ENCODE measurements at regions not wholly inside any gene's neighbourhood (a gene's known extent, or its start where the extent isn't known, plus 50 kb on each side); places are given as distances from the start of the nearest gene placed in this dataset.
"Not testable (repeated sequence)": the region's sequence is repeated elsewhere in the genome, so short reads cannot be mapped to it uniquely, and the experiment has no call there.

DNA sequence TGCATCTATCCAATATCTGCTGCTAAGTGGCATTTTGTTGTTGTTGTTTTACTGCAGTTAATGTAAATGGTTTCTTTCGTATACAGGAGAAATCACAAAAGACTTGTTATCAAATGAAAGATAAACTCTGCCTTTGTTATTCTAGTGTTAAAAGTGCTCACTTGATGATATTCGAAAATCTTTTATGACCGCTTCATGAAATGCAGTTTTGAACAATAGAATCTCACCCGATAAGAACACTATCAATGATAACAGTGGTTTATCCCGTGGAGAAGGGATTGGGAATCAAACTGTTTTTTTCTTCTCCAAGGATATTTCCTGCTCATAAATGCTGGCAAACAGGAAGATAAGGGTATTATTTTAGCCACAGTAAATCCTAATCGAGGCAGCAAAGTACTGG, 1366.3 kb downstream of the OLFM4 start:
- DNase-seq (ENCODE audit: low spot score), result no peak
- Mint-ChIP-seq H3K4me3 (ENCODE audit: unreplicated experiment) (no peak overlapping the region), H3K4me1 (ENCODE audit: unreplicated experiment) (no peaks in the 10 kb centered on the region), H3K9me3 (ENCODE audit: unreplicated experiment) (no peaks in the 10 kb centered on the region), H3K27me3 (ENCODE audit: unreplicated experiment) (peaks cover 4% of the 10 kb centered on the region), H3K27ac (ENCODE audit: unreplicated experiment) (no peak overlapping the region), H3K36me3 (ENCODE audit: low read depth, unreplicated experiment) (no peaks in the 10 kb centered on the region)
- TF ChIP-seq, protein P1, sequence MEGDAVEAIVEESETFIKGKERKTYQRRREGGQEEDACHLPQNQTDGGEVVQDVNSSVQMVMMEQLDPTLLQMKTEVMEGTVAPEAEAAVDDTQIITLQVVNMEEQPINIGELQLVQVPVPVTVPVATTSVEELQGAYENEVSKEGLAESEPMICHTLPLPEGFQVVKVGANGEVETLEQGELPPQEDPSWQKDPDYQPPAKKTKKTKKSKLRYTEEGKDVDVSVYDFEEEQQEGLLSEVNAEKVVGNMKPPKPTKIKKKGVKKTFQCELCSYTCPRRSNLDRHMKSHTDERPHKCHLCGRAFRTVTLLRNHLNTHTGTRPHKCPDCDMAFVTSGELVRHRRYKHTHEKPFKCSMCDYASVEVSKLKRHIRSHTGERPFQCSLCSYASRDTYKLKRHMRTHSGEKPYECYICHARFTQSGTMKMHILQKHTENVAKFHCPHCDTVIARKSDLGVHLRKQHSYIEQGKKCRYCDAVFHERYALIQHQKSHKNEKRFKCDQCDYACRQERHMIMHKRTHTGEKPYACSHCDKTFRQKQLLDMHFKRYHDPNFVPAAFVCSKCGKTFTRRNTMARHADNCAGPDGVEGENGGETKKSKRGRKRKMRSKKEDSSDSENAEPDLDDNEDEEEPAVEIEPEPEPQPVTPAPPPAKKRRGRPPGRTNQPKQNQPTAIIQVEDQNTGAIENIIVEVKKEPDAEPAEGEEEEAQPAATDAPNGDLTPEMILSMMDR (IDR thresholded peaks at IDR 0.05; ENCODE audit: unreplicated experiment), result no peak

DNA sequence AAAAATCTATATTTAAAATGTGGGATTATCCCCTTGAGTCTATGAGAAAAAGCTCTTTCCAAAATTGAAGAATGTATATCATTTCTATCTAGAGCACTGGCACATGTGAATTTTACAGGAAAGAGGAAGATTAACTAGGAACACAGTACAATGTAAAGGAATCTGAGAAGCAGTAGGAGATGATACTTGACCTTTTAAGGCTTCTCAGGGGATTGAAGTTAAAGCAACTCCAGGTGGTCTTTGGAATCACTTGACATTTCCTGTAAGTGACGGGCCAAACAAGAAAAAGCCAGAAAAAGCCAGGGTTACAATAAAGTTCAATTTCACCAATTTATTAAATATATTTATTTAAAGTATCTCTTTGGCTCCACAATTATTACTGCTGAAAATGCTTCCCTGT, 1373.9 kb downstream of the OLFM4 start:
- Mint-ChIP-seq H3K9me3 (ENCODE audit: unreplicated experiment) (no peaks in the 10 kb centered on the region), H3K4me3 (ENCODE audit: unreplicated experiment) (no peak overlapping the region), H3K36me3 (ENCODE audit: low read depth, unreplicated experiment) (no peaks in the 10 kb centered on the region), H3K4me1 (ENCODE audit: unreplicated experiment) (no peaks in the 10 kb centered on the region), H3K27me3 (ENCODE audit: unreplicated experiment) (peaks cover 2% of the 10 kb centered on the region), H3K27ac (ENCODE audit: unreplicated experiment) (no peak overlapping the region)
- no peak for DNase-seq (ENCODE audit: low spot score)
- TF ChIP-seq, protein P1 (IDR thresholded peaks at IDR 0.05; ENCODE audit: unreplicated experiment), result no peak

DNA sequence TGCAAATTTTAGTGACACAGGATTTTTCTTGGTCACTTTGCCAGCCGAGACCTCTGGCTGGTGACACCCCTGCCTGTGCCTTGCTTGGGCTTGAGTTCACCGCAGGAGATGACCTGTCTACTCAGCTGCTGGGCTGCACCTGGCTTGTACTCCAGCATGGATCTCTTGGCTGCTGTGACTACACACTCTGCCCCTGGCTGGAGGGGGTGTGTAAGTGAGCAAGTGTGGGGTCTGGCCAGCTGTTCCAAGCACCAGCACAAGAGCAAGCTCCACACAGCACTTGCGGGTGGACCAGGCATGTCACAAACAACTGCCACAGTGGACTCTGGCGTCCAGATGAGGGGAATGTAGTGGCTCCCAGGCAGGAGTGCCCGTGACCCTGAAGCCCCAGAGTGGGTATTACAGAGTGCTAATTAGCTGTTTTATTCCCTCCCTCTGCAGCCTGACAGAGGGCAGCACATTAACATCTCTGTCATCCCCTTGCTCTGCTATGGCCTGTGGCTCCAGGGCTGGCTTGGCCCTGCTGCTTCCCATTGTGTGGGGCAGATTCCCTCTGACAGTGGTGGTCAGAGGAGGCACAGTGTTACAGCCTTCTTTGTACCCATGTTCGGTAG, 1387.2 kb downstream of the OLFM4 start:
- H3K9me3 Mint-ChIP-seq (ENCODE audit: unreplicated experiment), result no peaks in the 10 kb centered on the region
- H3K36me3 Mint-ChIP-seq (ENCODE audit: low read depth, unreplicated experiment), result no peaks in the 10 kb centered on the region
- H3K4me1 Mint-ChIP-seq (ENCODE audit: unreplicated experiment), result no peaks in the 10 kb centered on the region
- TF ChIP-seq, protein P1 (IDR thresholded peaks at IDR 0.05; ENCODE audit: unreplicated experiment), result no peak
- H3K27ac Mint-ChIP-seq (ENCODE audit: unreplicated experiment), result no peak overlapping the region
- DNase-seq (ENCODE audit: low spot score), result no peak
- no peak overlapping the region for H3K4me3 Mint-ChIP-seq (ENCODE audit: unreplicated experiment)
- no peaks in the 10 kb centered on the region for H3K27me3 Mint-ChIP-seq (ENCODE audit: unreplicated experiment)

GRCh38 chr13:54422946-54423345, 1394.3 kb downstream of the OLFM4 start:
- not testable (repeated sequence) for DNase-seq (ENCODE audit: low spot score); H3K27me3 Mint-ChIP-seq (ENCODE audit: unreplicated experiment); H3K36me3 Mint-ChIP-seq (ENCODE audit: low read depth, unreplicated experiment); H3K4me3 Mint-ChIP-seq (ENCODE audit: unreplicated experiment); H3K27ac Mint-ChIP-seq (ENCODE audit: unreplicated experiment); H3K4me1 Mint-ChIP-seq (ENCODE audit: unreplicated experiment); H3K9me3 Mint-ChIP-seq (ENCODE audit: unreplicated experiment)

DNA sequence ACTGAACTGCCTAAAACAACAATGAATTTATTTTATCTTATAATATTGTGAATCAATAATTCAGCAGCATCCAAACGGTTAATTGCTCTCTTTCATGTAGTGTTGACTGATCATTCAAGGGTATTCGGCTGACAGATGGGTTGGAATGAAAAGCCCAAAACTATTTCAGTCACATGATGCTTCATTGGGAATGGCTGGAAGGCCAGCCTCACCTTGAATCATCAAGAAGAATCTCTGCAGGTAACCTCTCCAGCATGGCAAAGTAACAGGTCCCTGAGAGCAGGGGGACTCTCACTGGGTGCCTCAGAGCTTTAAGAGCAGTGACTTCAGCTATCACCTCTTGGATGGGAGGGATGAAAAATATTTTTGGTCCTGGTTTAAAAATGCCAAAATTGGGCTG, 1395.7 kb downstream of the OLFM4 start:
- Mint-ChIP-seq H3K4me1 (ENCODE audit: unreplicated experiment) (no peaks in the 10 kb centered on the region), H3K27me3 (ENCODE audit: unreplicated experiment) (no peaks in the 10 kb centered on the region), H3K9me3 (ENCODE audit: unreplicated experiment) (no peaks in the 10 kb centered on the region), H3K27ac (ENCODE audit: unreplicated experiment) (no peak overlapping the region), H3K4me3 (ENCODE audit: unreplicated experiment) (no peak overlapping the region), H3K36me3 (ENCODE audit: low read depth, unreplicated experiment) (no peaks in the 10 kb centered on the region)
- DNase-seq (ENCODE audit: low spot score), result no peak
- TF ChIP-seq, protein P1 (IDR thresholded peaks at IDR 0.05; ENCODE audit: unreplicated experiment), result no peak
